Prostate gland (tissue), 2 donors: ENCODE measurements at regions not wholly inside any gene's neighbourhood (a gene's known extent, or its start where the extent isn't known, plus 50 kb on each side); places are given as distances from the start of the nearest gene placed in this dataset.

Experiments
- DNase-seq: peaks from one replicate; pipeline ENCODE4 v3.0.0-alpha.2; 2019; ENCODE audit warnings: low spot score
- H3K27ac ChIP-seq, 2 donors: fragments of 200-600 bp; sonication (generic); 2 replicates each; pipeline ENCODE4 v1.5.1; 2017 to 2019
- H3K27me3 ChIP-seq: fragments of 200-600 bp; sonication (generic); replicated peaks from 2 replicates; pipeline ENCODE4 v1.5.1; 2019; ENCODE audit not compliant: insufficient read depth
- H3K36me3 ChIP-seq, 2 donors: fragments of 200-600 bp; sonication (generic); 1 replicate in 1 of 2; 2 replicates in 1 of 2; pipeline versions ENCODE4 v1.5.1 to v1.8.1; 2017 to 2019
- H3K4me1 ChIP-seq: fragments of 200-600 bp; sonication (generic); replicated peaks from 2 replicates; pipeline ENCODE4 v1.5.1; 2019
- H3K4me3 ChIP-seq, 2 donors: fragments of 200-600 bp; sonication (generic); 2 replicates each; pipeline ENCODE4 v1.5.1; 2017 to 2019
- H3K9me3 ChIP-seq: fragments of 200-600 bp; sonication (generic); 2 replicates; pipeline ENCODE4 v1.5.1; 2017
- CTCF ChIP-seq, 4 experiments: fragments of 200-600 bp in 2 of 4; fragments of 450-650 bp in 2 of 4; sonication (generic) in 2 of 4; IDR thresholded peaks; 1 replicate in 3 of 4; 2 replicates in 1 of 4; pipeline ENCODE4 v1.5.1; 2016 to 2019; ENCODE audit warnings: antibody characterized with exemption in 4 of 4, mild to moderate bottlenecking in 2 of 4, moderate library complexity in 2 of 4
- POLR2A ChIP-seq: fragments of 450-650 bp; IDR thresholded peaks from one replicate; pipeline ENCODE4 v1.6.1; 2016; ENCODE audit warnings: antibody characterized with exemption, mild to moderate bottlenecking
- POLR2AphosphoS5 ChIP-seq: sonication (generic); formaldehyde crosslinking; IDR thresholded peaks from one replicate; pipeline ENCODE4 v1.6.1; 2017; ENCODE audit warnings: antibody characterized with exemption
- WGBS: methylation state at CpG from one replicate; pipeline ENCODE4 v1.1.5; 2018; 5-methylcytosine and 5-hydroxymethylcytosine counted together
- intact Hi-C: fragments of 100-400 bp; cut with DNase I; formaldehyde crosslinking; loops from one replicate; pipeline ENCODE4 v1.14.2; 2022

- no peak overlapping the region for H3K27ac ChIP-seq
- WGBS, result 73% methylated on average over 12 of the region's 12 CpGs
- no peaks in the 10 kb centered on the region for H3K9me3 ChIP-seq
- H3K27me3 ChIP-seq, result no peaks in the 10 kb centered on the region
- H3K36me3 ChIP-seq, result no peaks in the 10 kb centered on the region
- DNase-seq, result no peak
- intact Hi-C loops, result no loop called here
- no peaks in the 10 kb centered on the region for H3K4me1 ChIP-seq
- no peak overlapping the region for H3K4me3 ChIP-seq
- TF ChIP-seq POLR2A (no peak), POLR2AphosphoS5 (no peak), CTCF (IDR thresholded peaks at IDR 0.05) (no peak)
Measured at GRCh38 chr1:95951371-95952102, 717.5 kb downstream of the RWDD3 start.

GRCh38 chr1:95953015-95953414 is 719.0 kb downstream of the RWDD3 start:
- H3K9me3 ChIP-seq, result no peaks in the 10 kb centered on the region
- intact Hi-C loops, result no loop called here
- no peak overlapping the region for H3K27ac ChIP-seq
- no peak overlapping the region for H3K4me3 ChIP-seq
- no peaks in the 10 kb centered on the region for H3K27me3 ChIP-seq
- no peak for DNase-seq
- 18% methylated on average over 4 of the region's 4 CpGs for WGBS
- no peaks in the 10 kb centered on the region for H3K4me1 ChIP-seq
- TF ChIP-seq CTCF (IDR thresholded peaks at IDR 0.05), result no peak
- no peak for TF ChIP-seq POLR2A
- TF ChIP-seq POLR2AphosphoS5, result no peak
- H3K36me3 ChIP-seq, result no peaks in the 10 kb centered on the region

DNA sequence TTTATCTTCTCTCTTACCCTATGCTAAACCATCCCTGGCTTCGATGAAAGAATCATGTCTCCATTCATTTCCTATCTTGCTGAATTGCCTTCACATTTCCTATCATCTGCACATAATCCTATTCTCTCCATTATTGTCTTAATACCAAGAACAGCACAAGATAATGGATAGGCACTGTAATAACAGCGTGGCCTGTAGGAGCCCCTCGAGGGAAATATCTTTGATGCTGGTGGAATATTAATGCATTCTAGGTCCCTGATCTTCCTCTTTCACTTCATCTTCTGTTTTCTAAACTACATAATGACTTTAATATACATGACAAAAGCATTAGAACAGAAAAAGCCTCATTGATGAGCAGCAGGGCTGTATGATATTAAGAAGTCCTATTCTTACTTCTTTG is 720.6 kb downstream of the RWDD3 start:
- 88% methylated on average over 3 of the region's 3 CpGs for WGBS
- Histone ChIP-seq H3K36me3 (no peaks in the 10 kb centered on the region), H3K4me1 (no peaks in the 10 kb centered on the region), H3K4me3 (no peak overlapping the region), H3K9me3 (no peaks in the 10 kb centered on the region), H3K27me3 (no peaks in the 10 kb centered on the region), H3K27ac (no peak overlapping the region)
- intact Hi-C loops, result no loop called here
- TF ChIP-seq CTCF (IDR thresholded peaks at IDR 0.05), result no peak
- no peak for TF ChIP-seq POLR2A
- no peak for TF ChIP-seq POLR2AphosphoS5
- DNase-seq, result no peak

- no peak overlapping the region for H3K4me3 ChIP-seq
- no peaks in the 10 kb centered on the region for H3K4me1 ChIP-seq
- no peaks in the 10 kb centered on the region for H3K27me3 ChIP-seq
- H3K36me3 ChIP-seq, result no peaks in the 10 kb centered on the region
- no peaks in the 10 kb centered on the region for H3K9me3 ChIP-seq
- no peak for TF ChIP-seq POLR2AphosphoS5
- intact Hi-C loops, result no loop called here
- H3K27ac ChIP-seq, result no peak overlapping the region
- no peak for DNase-seq
Measured at GRCh38 chr1:95956215-95956614, 722.2 kb downstream of the RWDD3 start.

GRCh38 chr1:95957748-95958147 is 723.7 kb downstream of the RWDD3 start:
- intact Hi-C loops, result no loop called here
- Histone ChIP-seq H3K9me3 (no peaks in the 10 kb centered on the region), H3K4me3 (no peak overlapping the region), H3K27me3 (no peaks in the 10 kb centered on the region), H3K4me1 (no peaks in the 10 kb centered on the region), H3K27ac (no peak overlapping the region), H3K36me3 (no peaks in the 10 kb centered on the region)
- TF ChIP-seq POLR2A (no peak), CTCF (IDR thresholded peaks at IDR 0.05) (no peak), POLR2AphosphoS5 (no peak)
- DNase-seq, result no peak
- WGBS, result 22% methylated on average over 1 of the region's 1 CpG
